GM18511 (cell line): ENCODE measurements at regions not wholly inside any gene's neighbourhood (a gene's known extent, or its start where the extent isn't known, plus 50 kb on each side); places are given as distances from the start of the nearest gene placed in this dataset.
"Not testable (repeated sequence)": the region's sequence is repeated elsewhere in the genome, so short reads cannot be mapped to it uniquely, and the experiment has no call there.

Experiments used
- ATAC-seq: cut with Tn5 transposase; IDR thresholded peaks from one replicate; pipeline ENCODE4 v1.9.1; 2021; ENCODE audit warnings: mild to moderate bottlenecking, moderate library complexity; ENCODE audit not compliant: unreplicated experiment

DNA sequence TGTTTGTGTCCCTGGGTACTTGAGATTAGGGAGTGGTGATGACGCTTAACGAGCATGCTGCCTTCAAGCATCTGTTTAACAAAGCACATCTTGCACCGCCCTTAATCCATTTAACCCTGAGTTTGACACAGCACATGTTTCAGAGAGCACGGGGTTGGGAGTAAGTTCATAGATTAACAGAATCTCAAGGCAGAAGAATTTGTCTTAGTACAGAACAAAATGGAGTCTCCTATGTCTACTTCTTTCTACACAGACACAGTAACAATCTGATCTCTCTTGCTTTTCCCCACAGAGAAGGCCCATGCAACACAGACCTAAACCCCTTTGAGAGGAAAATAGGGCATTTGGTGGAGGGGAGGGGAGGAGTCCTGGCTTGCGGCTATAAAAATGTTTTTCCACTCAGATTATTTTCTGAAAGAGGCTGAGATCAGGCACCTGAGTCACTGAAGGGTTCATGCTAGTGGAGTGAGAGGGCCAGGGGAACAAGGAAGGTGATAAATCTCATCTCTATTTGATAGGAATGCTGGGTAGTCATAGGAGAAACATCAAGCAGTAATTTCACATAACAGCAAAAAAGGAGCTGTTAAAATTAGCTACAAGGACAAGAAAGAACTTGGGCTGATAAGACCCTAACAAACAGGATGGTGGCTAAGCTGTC lies 136.9 kb downstream of the OR2B2 start:
- not testable (repeated sequence) for ATAC-seq

GRCh38 chr6:27774264-27774600 lies 138.0 kb downstream of the OR2B2 start:
- not testable (repeated sequence) for ATAC-seq

GRCh38 chr6:27773542-27774263 lies 138.5 kb downstream of the OR2B2 start:
- ATAC-seq: not testable (repeated sequence)

DNA sequence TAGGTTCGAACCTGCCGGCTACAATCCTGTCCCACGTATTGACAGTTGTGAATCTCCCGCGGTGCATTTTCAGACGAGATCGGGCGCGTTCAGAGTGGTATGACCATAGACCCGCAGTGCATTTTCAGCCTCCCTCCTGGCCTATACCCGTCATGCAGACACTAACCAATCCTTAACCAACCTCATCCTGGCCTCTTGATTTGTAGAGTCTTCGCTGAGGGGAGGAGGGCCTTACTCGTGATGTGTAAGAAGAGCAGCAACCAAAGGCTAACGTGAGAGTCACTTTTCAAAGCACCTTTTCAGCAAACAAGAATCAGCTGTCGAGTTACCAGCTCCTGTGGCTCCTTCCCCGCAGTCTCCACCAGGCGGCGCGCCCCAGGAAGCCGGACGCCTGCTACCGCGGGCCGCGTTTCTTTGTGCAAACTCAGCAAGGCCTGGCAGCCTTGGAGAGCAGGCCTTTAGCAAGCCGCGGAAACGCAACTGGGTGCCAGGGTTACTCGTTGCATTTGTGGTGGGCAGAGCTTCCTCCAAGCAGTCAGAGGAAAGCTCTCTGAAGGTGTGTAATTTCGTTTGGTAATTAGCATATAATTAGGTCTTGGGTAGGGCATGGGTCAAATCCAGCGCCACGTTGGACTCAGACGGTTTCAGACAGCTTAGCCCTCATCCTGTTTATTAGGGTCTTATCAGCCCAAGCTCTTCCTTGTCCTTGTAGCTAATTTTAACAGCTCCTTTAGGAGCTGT lies 139.8 kb downstream of the OR2B2 start:
- peak; percentile 79 for ATAC-seq

GRCh38 chr6:27771235-27771634 lies 141.0 kb downstream of the OR2B2 start:
- no peak for ATAC-seq

GRCh38 chr6:27770724-27771123 lies 141.5 kb downstream of the OR2B2 start:
- ATAC-seq: no peak

- no peak for ATAC-seq
Observed at GRCh38 chr6:27768556-27768955, 143.6 kb downstream of the OR2B2 start.

DNA sequence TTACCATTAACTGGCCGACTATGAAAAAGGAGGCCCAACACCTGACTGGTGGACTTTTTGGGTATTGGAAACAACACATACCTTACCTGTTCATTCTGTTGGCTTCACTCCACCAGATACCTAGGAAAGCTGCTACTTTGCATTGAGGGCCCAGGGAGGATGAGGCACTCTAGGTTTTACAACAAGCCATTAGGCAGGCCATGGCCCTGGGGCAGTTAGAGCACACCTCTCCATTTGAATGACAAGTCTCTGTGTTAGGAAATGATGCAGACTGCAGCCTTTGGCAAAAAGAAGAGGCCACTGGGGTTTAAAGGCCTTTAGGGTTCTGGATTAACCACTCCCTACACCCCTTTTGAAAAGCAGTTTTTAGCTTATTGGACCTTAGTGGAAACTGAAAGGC lies 144.3 kb downstream of the OR2B2 start:
- ATAC-seq: no peak

- no peak for ATAC-seq
Observed at GRCh38 chr6:27766405-27766804, 145.8 kb downstream of the OR2B2 start.

GRCh38 chr6:27765028-27765590 lies 147.1 kb downstream of the OR2B2 start:
- no peak for ATAC-seq

DNA sequence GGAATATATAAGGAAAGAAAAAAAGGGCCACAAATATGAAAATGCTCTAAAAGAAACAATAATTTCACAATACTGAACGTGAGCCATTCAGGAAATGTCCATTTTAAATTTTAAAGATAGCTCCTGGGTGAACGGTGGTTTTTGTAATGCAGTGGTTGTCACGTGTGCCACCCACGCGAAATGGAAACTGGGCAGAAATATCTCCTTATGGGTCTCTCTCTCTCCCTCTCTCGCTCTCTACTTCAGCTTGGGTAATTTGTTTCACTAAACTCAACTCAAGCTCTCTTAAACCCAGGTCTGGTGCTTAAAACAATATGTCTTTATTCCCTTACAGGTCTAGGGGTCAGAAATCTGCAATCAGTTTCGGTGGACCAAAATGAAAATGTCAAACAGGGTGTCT lies 150.8 kb downstream of the OR2B2 start:
- peak; percentile 50 for ATAC-seq

GRCh38 chr6:27760464-27760863 lies 151.7 kb downstream of the OR2B2 start:
- ATAC-seq: no peak

DNA sequence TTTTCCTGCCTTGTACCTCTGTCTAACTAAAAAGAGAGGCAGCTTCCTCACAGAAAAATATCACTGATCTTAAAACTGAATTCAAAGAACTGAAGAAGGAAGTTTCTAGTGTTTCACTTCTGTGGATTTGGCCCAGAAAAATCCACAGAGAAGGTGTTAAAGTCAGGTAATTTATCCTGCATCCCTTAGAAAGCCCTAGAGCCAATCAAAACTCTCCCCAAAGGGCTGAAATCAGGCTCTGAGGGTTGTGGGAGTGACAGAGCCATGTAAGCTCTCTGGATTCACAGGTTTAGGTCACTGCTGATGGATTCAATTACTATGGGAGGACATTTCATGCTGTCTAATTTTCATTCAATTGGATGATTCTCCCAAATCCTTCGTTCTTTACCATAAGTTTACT lies 152.3 kb downstream of the OR2B2 start:
- ATAC-seq: no peak

GRCh38 chr6:27758491-27758890 lies 153.7 kb downstream of the OR2B2 start:
- no peak for ATAC-seq

DNA sequence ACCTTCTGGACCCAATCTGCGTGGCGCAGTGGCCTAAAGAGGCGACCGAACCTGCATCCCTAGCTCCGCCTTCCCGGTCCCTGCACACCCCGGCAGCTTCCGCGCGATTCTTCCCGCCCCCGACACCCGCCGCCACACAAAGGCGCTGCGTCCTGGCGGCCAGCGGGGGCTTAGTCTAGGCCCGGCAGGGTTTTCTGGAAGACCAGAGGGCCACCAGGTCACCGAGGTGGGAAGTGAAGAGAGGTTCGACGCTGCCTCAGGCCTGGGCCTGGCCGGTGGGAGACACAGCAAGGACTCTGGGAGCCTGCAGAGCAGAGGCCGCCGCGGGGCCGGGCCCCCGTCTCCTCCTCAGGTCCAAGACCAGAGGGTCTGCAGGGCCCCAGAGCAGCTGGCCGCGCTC lies 154.9 kb downstream of the OR2B2 start:
- ATAC-seq: peak; percentile 23

GRCh38 chr6:27755768-27756167 lies 156.4 kb downstream of the OR2B2 start:
- ATAC-seq: no peak

DNA sequence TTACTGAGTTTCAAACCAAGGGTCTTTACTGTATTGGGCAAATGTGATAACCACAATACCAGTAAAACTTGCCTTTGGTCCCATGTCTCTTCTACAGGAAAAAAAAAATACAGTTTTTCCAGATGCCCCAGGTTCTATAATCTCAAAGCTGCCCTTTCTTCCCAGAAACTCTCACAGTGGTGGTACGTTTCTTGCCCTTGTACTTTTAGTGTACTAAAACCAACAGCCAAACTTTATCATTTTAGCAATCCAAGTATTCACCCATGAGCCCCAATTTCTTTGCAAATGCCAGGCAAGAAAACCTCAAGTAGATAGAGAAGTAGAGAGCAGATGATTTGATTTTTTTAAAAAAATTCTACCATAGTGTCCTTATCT lies 157.8 kb downstream of the OR2B2 start:
- no peak for ATAC-seq

GRCh38 chr6:27753668-27754407 lies 158.4 kb downstream of the OR2B2 start:
- peak; percentile 54 for ATAC-seq

- ATAC-seq: peak; percentile 54
Observed at GRCh38 chr6:27752038-27752885, 159.9 kb downstream of the OR2B2 start.

GRCh38 chr6:27748661-27749060 lies 163.5 kb downstream of the OR2B2 start:
- ATAC-seq: no peak
